ENCODE measurements at regions not wholly inside any gene's neighbourhood (a gene's known extent, or its start where the extent isn't known, plus 50 kb on each side); places are given as distances from the start of the nearest gene placed in this dataset.
"Not testable (repeated sequence)": the region's sequence is repeated elsewhere in the genome, so short reads cannot be mapped to it uniquely, and the experiment has no call there.

- TF ChIP-seq POLR2A (IDR thresholded peaks at IDR 0.05; ENCODE audit: low read depth, low read length) (no peak), POLR2AphosphoS5 (IDR thresholded peaks at IDR 0.05; ENCODE audit: low read depth, low read length) (no peak), TAF1 (IDR thresholded peaks at IDR 0.05; ENCODE audit: borderline replicate concordance, low read depth, low read length) (no peak)
- DNase-seq (ENCODE audit: insufficient read length) (no peak), FAIRE-seq (peak; percentile 51)
Observed at GRCh38 chrX:76509775-76510174, 82.3 kb downstream of the MAGEE1 start.

- FAIRE-seq (no peak), DNase-seq (ENCODE audit: insufficient read length) (no peak)
- TF ChIP-seq TAF1 (IDR thresholded peaks at IDR 0.05; ENCODE audit: borderline replicate concordance, low read depth, low read length) (no peak), POLR2A (IDR thresholded peaks at IDR 0.05; ENCODE audit: low read depth, low read length) (no peak), POLR2AphosphoS5 (IDR thresholded peaks at IDR 0.05; ENCODE audit: low read depth, low read length) (no peak)
Observed at GRCh38 chrX:76517544-76517943, 90.0 kb downstream of the MAGEE1 start.

- no peak for TF ChIP-seq TAF1 (IDR thresholded peaks at IDR 0.05; ENCODE audit: borderline replicate concordance, low read depth, low read length)
- no peak for TF ChIP-seq POLR2A (IDR thresholded peaks at IDR 0.05; ENCODE audit: low read depth, low read length)
- TF ChIP-seq POLR2AphosphoS5 (IDR thresholded peaks at IDR 0.05; ENCODE audit: low read depth, low read length): no peak
- DNase-seq (ENCODE audit: insufficient read length): no peak
- FAIRE-seq: no peak
Observed at GRCh38 chrX:76520273-76521054, 93.0 kb downstream of the MAGEE1 start.

- not testable (repeated sequence) for FAIRE-seq; DNase-seq (ENCODE audit: insufficient read length)
Observed at GRCh38 chrX:76535675-76536074, 108.2 kb downstream of the MAGEE1 start.

GRCh38 chrX:76538860-76539259 lies 111.3 kb downstream of the MAGEE1 start:
- TF ChIP-seq POLR2A (IDR thresholded peaks at IDR 0.05; ENCODE audit: low read depth, low read length) (no peak), POLR2AphosphoS5 (IDR thresholded peaks at IDR 0.05; ENCODE audit: low read depth, low read length) (no peak), TAF1 (IDR thresholded peaks at IDR 0.05; ENCODE audit: borderline replicate concordance, low read depth, low read length) (no peak)
- DNase-seq (ENCODE audit: insufficient read length): no peak
- no peak for FAIRE-seq

- not testable (repeated sequence) for FAIRE-seq; DNase-seq (ENCODE audit: insufficient read length)
Observed at GRCh38 chrX:76543381-76543780, 115.9 kb downstream of the MAGEE1 start.

GRCh38 chrX:76550016-76550415 lies 122.5 kb downstream of the MAGEE1 start:
- DNase-seq (ENCODE audit: insufficient read length) (no peak), FAIRE-seq (no peak)
- TF ChIP-seq TAF1 (IDR thresholded peaks at IDR 0.05; ENCODE audit: borderline replicate concordance, low read depth, low read length) (no peak), POLR2AphosphoS5 (IDR thresholded peaks at IDR 0.05; ENCODE audit: low read depth, low read length) (no peak), POLR2A (IDR thresholded peaks at IDR 0.05; ENCODE audit: low read depth, low read length) (no peak)

- DNase-seq (ENCODE audit: insufficient read length) (no peak), FAIRE-seq (no peak)
- TF ChIP-seq POLR2AphosphoS5 (IDR thresholded peaks at IDR 0.05; ENCODE audit: low read depth, low read length) (no peak), TAF1 (IDR thresholded peaks at IDR 0.05; ENCODE audit: borderline replicate concordance, low read depth, low read length) (no peak), POLR2A (IDR thresholded peaks at IDR 0.05; ENCODE audit: low read depth, low read length) (no peak)
Observed at GRCh38 chrX:76555269-76555668, 127.8 kb downstream of the MAGEE1 start.

GRCh38 chrX:76555816-76556215 lies 128.3 kb downstream of the MAGEE1 start:
- DNase-seq (ENCODE audit: insufficient read length) (no peak), FAIRE-seq (no peak)
- TF ChIP-seq TAF1 (IDR thresholded peaks at IDR 0.05; ENCODE audit: borderline replicate concordance, low read depth, low read length): no peak
- no peak for TF ChIP-seq POLR2AphosphoS5 (IDR thresholded peaks at IDR 0.05; ENCODE audit: low read depth, low read length)
- TF ChIP-seq POLR2A (IDR thresholded peaks at IDR 0.05; ENCODE audit: low read depth, low read length): no peak

GRCh38 chrX:76564842-76565241 lies 137.3 kb downstream of the MAGEE1 start:
- not testable (repeated sequence) for FAIRE-seq; DNase-seq (ENCODE audit: insufficient read length)

GRCh38 chrX:76605390-76605789 lies 177.9 kb downstream of the MAGEE1 start:
- no peak for DNase-seq (ENCODE audit: insufficient read length)
- FAIRE-seq: no peak
- TF ChIP-seq TAF1 (IDR thresholded peaks at IDR 0.05; ENCODE audit: borderline replicate concordance, low read depth, low read length) (no peak), POLR2A (IDR thresholded peaks at IDR 0.05; ENCODE audit: low read depth, low read length) (no peak), POLR2AphosphoS5 (IDR thresholded peaks at IDR 0.05; ENCODE audit: low read depth, low read length) (no peak)

- no peak for FAIRE-seq
- TF ChIP-seq POLR2A (IDR thresholded peaks at IDR 0.05; ENCODE audit: low read depth, low read length): no peak
- TF ChIP-seq TAF1 (IDR thresholded peaks at IDR 0.05; ENCODE audit: borderline replicate concordance, low read depth, low read length): no peak
- no peak for TF ChIP-seq POLR2AphosphoS5 (IDR thresholded peaks at IDR 0.05; ENCODE audit: low read depth, low read length)
- DNase-seq (ENCODE audit: insufficient read length): no peak
Observed at GRCh38 chrX:76617020-76617419, 189.5 kb downstream of the MAGEE1 start.

- no peak for TF ChIP-seq POLR2A (IDR thresholded peaks at IDR 0.05; ENCODE audit: low read depth, low read length)
- no peak for TF ChIP-seq TAF1 (IDR thresholded peaks at IDR 0.05; ENCODE audit: borderline replicate concordance, low read depth, low read length)
- no peak for TF ChIP-seq POLR2AphosphoS5 (IDR thresholded peaks at IDR 0.05; ENCODE audit: low read depth, low read length)
- no peak for DNase-seq (ENCODE audit: insufficient read length)
- FAIRE-seq: no peak
Observed at GRCh38 chrX:76643590-76643989, 216.1 kb downstream of the MAGEE1 start.

GRCh38 chrX:76651369-76651768 lies 223.9 kb downstream of the MAGEE1 start:
- not testable (repeated sequence) for FAIRE-seq; DNase-seq (ENCODE audit: insufficient read length)

Data from GM12892 (cell line).